Keratinocyte (primary cell): ENCODE measurements at regions not wholly inside any gene's neighbourhood (a gene's known extent, or its start where the extent isn't known, plus 50 kb on each side); places are given as distances from the start of the nearest gene placed in this dataset.

Source experiments
- DNase-seq: peaks from one replicate; pipeline ENCODE4 v3.0.0-alpha.2; 2011; ENCODE audit warnings: low read depth, missing footprints, low spot score
- FAIRE-seq: peaks from 2 replicates; lab custom pipeline; 2011; peaks lifted over from hg19 to GRCh38; lab: Jason Lieb, UNC
- H2AFZ ChIP-seq: 2 replicates; pipeline ENCODE4 v1.6.0; 2012; ENCODE audit warnings: low read length, control low read depth, inconsistent platforms; ENCODE audit not compliant: control insufficient read depth
- H3K27ac ChIP-seq: 2 replicates; pipeline ENCODE4 v1.5.1; 2011; ENCODE audit warnings: low read length; ENCODE audit not compliant: control insufficient read depth, insufficient read depth
- H3K27me3 ChIP-seq: 3 replicates; pipeline ENCODE4 v1.6.0; 2011; ENCODE audit warnings: low read length; ENCODE audit not compliant: control insufficient read depth, insufficient read depth; ENCODE audit errors: extremely low read depth
- H3K36me3 ChIP-seq, 2 experiments: 2 replicates in 1 of 2; 3 replicates in 1 of 2; pipeline ENCODE4 v1.5.1; 2011; ENCODE audit warnings: low read length in 2 of 2, mild to moderate bottlenecking in 1 of 2; ENCODE audit not compliant: control insufficient read depth in 2 of 2, insufficient read depth in 2 of 2; ENCODE audit errors: extremely low read depth in 1 of 2
- H3K4me1 ChIP-seq: 3 replicates; pipeline ENCODE4 v1.5.1; 2011; ENCODE audit warnings: low read length; ENCODE audit not compliant: control insufficient read depth, insufficient read depth; ENCODE audit errors: extremely low read depth
- H3K4me2 ChIP-seq: 3 replicates; pipeline ENCODE4 v1.6.0; 2011; ENCODE audit warnings: low read depth, low read length; ENCODE audit not compliant: control insufficient read depth, insufficient read depth; ENCODE audit errors: extremely low read depth
- H3K4me3 ChIP-seq, 3 experiments: fragments of 200-600 bp in 1 of 3; sonication (generic) in 1 of 3; 2 replicates in 2 of 3; 3 replicates in 1 of 3; pipeline ENCODE4 v1.5.1; 2011 to 2016; ENCODE audit warnings: low read length in 3 of 3, mild to moderate bottlenecking in 3 of 3, control low read depth in 2 of 3, inconsistent platforms in 1 of 3, low read depth in 1 of 3, mixed read lengths in 1 of 3, mixed run types in 1 of 3, moderate library complexity in 1 of 3; ENCODE audit not compliant: control insufficient read depth in 2 of 3, insufficient read depth in 2 of 3; ENCODE audit errors: extremely low read depth in 1 of 3
- H3K79me2 ChIP-seq: 2 replicates; pipeline ENCODE4 v1.6.0; 2012; ENCODE audit warnings: low read length; ENCODE audit not compliant: control insufficient read depth, insufficient read depth
- H3K9ac ChIP-seq: 3 replicates; pipeline ENCODE4 v1.6.0; 2011; ENCODE audit warnings: low read length; ENCODE audit not compliant: control insufficient read depth, insufficient read depth; ENCODE audit errors: extremely low read depth
- H3K9me1 ChIP-seq: 3 replicates; pipeline ENCODE4 v1.6.0; 2011; ENCODE audit warnings: low read length; ENCODE audit not compliant: control insufficient read depth, insufficient read depth; ENCODE audit errors: extremely low read depth
- H3K9me3 ChIP-seq: 2 replicates; pipeline ENCODE4 v1.5.1; 2012; ENCODE audit warnings: low read depth, low read length; ENCODE audit not compliant: control insufficient read depth
- H4K20me1 ChIP-seq: 3 replicates; pipeline ENCODE4 v1.6.0; 2011; ENCODE audit warnings: low read length; ENCODE audit not compliant: control insufficient read depth, insufficient read depth; ENCODE audit errors: extremely low read depth
- EZH2 ChIP-seq: IDR thresholded peaks from one replicate; pipeline ENCODE4 v1.6.1; 2012; ENCODE audit warnings: inconsistent platforms, mild to moderate bottlenecking, low read length, moderate library complexity
- dilution Hi-C: fragments of 300-500 bp; cut with MboI; formaldehyde crosslinking; loops from one replicate; pipeline ENCODE4 v1.7.0; 2020; ENCODE audit warnings: low sequenced_read_pairs; ENCODE audit not compliant: extremely low pct_ligation_motif_present
- TF ChIP-seq, protein P1 (sequence below), 3 experiments: IDR thresholded peaks in 1 of 3; conservative IDR thresholded peaks in 1 of 3; optimal IDR thresholded peaks in 1 of 3; 2 replicates in 2 of 3; 3 replicates in 1 of 3; pipeline versions ENCODE3 to v1.5.1; 2011; ENCODE audit warnings: low read length in 3 of 3, mild to moderate bottlenecking in 3 of 3, moderate library complexity in 2 of 3, control low read depth in 1 of 3, inconsistent platforms in 1 of 3; ENCODE audit not compliant: insufficient read depth in 2 of 3; ENCODE audit errors: extremely low read depth in 1 of 3

DNA sequence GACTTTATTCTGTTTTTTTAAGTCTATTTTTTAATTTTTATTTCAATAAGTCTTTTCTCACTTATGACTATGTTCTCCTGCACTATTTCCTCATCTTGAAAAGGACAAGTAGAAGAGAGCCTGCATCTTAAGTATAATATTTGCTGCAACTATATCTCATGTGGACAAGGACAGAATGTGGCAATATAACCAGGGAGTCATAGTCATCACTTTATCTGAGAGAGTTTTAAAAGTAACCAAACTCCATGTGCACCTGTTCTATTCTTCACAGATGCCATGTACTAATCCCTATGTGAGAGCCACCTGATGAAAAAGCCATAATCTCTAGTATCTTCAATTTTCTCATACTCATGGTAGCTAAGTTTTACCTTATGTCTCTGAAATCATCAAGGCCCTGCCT is 104.2 kb upstream of the SOX6 start:
- Histone ChIP-seq H3K4me3 (no peak overlapping the region), H3K79me2 (no peaks in the 10 kb centered on the region), H3K27ac (no peak overlapping the region), H3K9me3 (no peaks in the 10 kb centered on the region), H3K4me2 (no peak overlapping the region), H3K9me1 (no peaks in the 10 kb centered on the region), H3K27me3 (no peaks in the 10 kb centered on the region), H3K9ac (no peak overlapping the region), H4K20me1 (no peaks in the 10 kb centered on the region), H3K4me1 (no peaks in the 10 kb centered on the region), H3K36me3 (no peaks in the 10 kb centered on the region), H2AFZ (no peak overlapping the region)
- dilution Hi-C loops: no loop called here
- TF ChIP-seq, protein P1, sequence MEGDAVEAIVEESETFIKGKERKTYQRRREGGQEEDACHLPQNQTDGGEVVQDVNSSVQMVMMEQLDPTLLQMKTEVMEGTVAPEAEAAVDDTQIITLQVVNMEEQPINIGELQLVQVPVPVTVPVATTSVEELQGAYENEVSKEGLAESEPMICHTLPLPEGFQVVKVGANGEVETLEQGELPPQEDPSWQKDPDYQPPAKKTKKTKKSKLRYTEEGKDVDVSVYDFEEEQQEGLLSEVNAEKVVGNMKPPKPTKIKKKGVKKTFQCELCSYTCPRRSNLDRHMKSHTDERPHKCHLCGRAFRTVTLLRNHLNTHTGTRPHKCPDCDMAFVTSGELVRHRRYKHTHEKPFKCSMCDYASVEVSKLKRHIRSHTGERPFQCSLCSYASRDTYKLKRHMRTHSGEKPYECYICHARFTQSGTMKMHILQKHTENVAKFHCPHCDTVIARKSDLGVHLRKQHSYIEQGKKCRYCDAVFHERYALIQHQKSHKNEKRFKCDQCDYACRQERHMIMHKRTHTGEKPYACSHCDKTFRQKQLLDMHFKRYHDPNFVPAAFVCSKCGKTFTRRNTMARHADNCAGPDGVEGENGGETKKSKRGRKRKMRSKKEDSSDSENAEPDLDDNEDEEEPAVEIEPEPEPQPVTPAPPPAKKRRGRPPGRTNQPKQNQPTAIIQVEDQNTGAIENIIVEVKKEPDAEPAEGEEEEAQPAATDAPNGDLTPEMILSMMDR (optimal IDR thresholded peaks at IDR 0.05 in 1 of 3, IDR thresholded peaks at IDR 0.05 in 1 of 3, conservative IDR thresholded peaks at IDR 0.05 in 1 of 3; ENCODE audit: extremely low read depth in 1 of 3, insufficient read depth in 2 of 3, low read length in 3 of 3): no peak
- TF ChIP-seq EZH2: no peak
- FAIRE-seq: no peak
- no peak for DNase-seq

GRCh38 chr11:16456366-16456765 is 100.0 kb upstream of the SOX6 start:
- Histone ChIP-seq H3K9ac (no peak overlapping the region), H3K9me3 (no peaks in the 10 kb centered on the region), H3K4me3 (no peak overlapping the region), H3K4me1 (no peaks in the 10 kb centered on the region), H2AFZ (no peak overlapping the region), H3K9me1 (no peaks in the 10 kb centered on the region), H3K4me2 (no peak overlapping the region), H3K79me2 (no peaks in the 10 kb centered on the region), H4K20me1 (no peaks in the 10 kb centered on the region), H3K27ac (no peak overlapping the region), H3K36me3 (no peaks in the 10 kb centered on the region), H3K27me3 (no peaks in the 10 kb centered on the region)
- TF ChIP-seq, protein P1 (optimal IDR thresholded peaks at IDR 0.05 in 1 of 3, IDR thresholded peaks at IDR 0.05 in 1 of 3, conservative IDR thresholded peaks at IDR 0.05 in 1 of 3; ENCODE audit: extremely low read depth in 1 of 3, insufficient read depth in 2 of 3, low read length in 3 of 3): no peak
- TF ChIP-seq EZH2: no peak
- dilution Hi-C loops: no loop called here
- no peak for FAIRE-seq
- DNase-seq: no peak
